ENCODE measurements at regions not wholly inside any gene's neighbourhood (a gene's known extent, or its start where the extent isn't known, plus 50 kb on each side); places are given as distances from the start of the nearest gene placed in this dataset.

DNA sequence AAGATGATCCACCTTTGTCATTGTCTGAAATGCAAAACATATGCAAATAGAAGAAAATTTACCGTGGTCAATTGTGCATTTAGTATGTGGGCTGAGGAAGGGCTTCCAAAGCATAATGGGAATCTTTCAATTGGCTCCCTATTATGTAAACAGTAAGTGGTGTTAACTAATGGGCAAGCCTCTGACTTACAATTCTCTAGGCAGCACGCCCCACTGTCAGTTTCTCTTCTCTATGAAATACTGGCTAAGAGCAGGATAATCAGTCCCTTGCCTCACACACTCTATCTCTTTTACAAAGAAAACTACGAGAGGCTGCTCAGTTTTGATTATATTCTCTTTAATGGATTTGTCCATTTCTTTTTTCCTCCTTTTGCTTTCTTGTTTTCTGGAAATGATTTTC lies 1272.6 kb downstream of the PCDH19 start:
- TF ChIP-seq YY1 (IDR thresholded peaks at IDR 0.05; ENCODE audit: insufficient read depth, insufficient read length): no peak
- no peak for TF ChIP-seq ZNF274 (IDR thresholded peaks at IDR 0.05; ENCODE audit: low read depth, low read length)
